Skin of body (tissue), 1 donor: ENCODE measurements at regions not wholly inside any gene's neighbourhood (a gene's known extent, or its start where the extent isn't known, plus 50 kb on each side); places are given as distances from the start of the nearest gene placed in this dataset.
A peak's percentile ranks its signal among the peaks of the same experiment; 100 is the strongest.

Source experiments
- DNase-seq: peaks from one replicate; lab custom pipeline; 2025; lab: John Stamatoyannopoulos, UW

DNA sequence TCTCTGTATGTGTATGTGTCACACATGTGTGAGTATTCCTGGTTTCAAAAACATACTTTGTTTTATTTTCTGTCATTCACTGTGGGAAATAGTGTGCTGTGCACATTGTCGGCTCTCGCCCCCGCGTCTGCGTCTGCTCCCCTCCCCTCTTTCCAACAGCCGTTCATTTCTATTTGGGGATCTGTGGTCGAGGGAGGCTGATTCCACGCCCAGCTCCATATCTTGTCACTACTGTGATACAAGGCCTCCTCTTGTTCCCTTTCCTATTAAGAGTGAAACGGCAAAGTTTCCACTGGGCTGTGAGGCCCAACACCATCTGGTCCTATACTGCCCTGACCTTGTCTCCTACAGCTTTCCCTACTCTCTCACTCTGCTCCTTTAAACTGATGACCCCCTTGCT, 172.5 kb upstream of the LRIG1 start:
- DNase-seq: peak; percentile 73

DNA sequence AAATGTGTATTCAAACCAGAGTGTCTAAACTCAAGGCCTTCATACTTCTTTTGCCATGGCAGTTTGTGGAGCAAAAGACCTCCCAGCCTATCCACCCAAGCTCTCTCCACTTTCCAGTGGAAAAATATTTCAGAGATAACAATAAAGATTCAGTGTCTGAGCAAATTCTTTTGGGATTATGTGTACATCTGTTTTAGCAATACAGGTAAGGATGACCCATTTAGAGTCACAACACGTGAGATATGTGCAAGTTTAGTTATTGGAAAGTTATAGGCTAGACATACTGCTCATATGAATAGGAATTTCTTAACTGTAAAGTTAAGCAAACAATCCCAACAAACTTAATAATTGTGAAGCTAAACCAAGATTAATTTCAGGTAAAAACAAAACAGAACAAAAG, 174.5 kb upstream of the LRIG1 start:
- DNase-seq: no peak

DNA sequence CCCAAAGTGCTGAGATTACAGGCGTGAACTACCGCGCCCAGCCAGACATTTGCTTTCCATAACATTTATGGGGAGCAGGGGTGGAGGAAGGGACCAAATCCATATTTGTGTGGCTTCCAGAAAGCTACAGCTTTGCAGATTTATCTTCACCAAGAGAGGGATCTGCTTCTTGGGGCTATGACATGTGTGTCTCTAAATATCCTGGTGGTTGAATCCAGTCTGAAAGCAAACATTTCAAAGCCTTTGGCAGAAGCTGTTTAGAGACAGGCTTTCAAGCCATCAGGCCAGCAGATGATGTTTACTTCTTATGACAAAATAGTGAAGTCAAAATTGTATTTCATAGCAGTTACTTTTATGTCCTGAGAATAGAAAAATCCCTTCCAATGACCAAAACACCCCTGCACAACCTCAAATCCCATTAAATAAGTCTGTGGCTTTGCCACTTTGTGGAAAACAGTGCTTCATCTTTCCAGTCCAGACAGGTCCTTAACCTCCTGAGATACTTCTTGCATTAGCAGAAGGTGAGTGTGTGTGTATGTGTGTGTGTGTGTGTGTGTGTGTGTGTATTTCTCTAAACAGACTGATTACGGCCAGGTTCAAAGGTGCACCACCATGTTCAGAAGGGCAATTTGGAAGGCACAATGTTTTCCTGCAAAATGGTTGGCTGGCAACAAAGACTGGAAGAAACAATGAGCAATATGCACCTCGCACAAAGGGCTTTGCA, 191.4 kb upstream of the LRIG1 start:
- peak; percentile 94 for DNase-seq

DNA sequence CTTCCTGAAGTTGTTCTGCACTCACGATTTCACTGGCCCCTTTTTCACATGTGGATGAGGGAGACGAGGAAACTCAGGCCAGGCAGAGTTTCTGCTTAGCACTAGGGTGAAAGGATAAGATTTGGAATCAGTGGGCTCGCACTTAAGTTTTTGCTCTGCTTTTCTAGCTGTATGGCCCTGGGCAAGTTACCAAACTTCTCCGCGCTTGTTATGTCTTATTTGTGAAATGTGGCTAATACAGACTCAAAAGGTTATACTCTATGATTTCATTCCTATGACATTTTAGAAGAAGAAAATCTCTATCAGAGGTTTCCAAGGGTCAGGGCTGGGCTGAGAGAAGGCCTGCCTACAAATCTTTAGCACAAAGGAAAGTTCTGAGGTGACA, 191.9 kb upstream of the LRIG1 start:
- DNase-seq: peak; percentile 53

DNA sequence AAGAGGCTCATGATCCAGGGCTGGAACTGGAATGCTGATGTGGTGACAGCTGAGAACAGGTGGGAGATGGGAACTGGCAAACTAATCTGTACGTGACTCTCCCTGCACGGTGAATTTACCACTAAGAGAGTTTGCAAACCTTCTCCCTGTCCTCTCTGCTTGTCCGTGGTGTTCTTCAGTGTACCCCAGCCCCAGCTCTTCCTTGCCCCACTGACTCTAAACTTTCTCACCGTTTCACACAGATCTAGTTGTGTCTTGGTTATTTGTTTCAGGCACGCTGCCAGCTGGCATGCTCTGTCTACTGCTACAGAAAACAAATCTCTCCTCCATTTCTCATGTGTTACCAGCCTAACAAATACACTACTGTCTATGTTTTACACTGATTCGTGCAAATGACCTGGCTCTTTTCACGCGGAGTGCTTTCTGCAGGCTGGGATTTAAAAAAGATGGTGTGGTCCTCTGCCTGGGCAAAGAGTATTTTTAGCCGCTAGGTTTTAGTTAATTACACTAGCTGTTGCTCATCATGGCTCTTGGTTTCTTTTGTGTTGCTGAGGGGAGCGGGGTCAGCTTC, 192.7 kb upstream of the LRIG1 start:
- peak; percentile 70 for DNase-seq

DNA sequence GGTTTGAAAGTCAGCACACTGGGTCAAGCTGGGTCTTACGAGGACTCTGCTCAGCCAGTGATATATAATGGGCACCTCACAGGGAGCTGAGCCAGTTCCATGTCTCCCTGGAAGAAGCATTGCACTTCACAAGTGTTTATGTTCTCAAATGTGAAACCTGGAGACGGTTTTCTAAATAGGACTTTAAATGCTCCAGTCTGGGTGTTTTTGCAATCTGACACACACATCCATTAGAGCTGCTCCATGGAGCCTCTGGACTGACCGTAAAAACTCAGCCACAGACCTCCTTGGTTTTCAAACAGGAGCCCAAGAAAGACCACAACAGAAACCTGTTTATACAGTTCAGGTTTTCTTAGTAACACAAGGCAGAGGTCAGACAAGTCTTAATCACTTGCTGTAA, 201.3 kb upstream of the LRIG1 start:
- no peak for DNase-seq

DNA sequence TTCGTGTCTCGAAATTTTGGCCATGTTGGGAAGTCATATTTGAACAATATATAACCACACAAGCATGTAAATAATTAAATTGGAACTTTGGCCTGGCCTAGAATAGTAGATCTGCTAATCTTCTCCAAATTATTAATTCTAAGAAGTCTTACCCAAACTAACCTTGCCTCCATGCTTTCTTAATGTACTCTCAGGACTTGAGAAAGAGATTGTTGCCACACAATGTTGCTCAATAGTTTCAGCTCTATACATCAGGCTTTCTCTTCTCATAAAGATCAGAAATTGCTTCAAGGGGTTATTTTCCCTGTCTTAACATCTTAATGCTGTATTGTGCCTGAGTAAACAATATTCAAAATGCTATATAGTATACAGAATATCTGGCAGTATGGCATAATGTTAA, 202.7 kb upstream of the LRIG1 start:
- no peak for DNase-seq

DNA sequence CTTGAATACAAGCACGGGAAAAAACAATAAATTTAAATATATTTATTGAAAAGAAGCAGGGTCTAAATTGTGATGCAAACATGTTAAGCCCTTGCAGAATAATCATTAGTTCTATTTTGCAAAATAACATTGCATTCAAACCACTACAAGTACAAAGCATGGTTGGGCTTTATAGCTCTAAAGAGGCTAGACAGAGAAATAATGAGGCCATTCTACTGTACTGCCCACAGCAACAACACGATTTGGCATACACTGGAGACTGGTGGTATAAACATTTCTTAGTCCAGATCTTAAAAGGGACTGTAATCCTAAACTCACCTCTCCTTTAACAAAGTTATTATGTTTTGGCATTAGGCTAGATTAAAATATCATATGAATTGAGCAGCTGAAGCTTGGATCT, 204.3 kb upstream of the LRIG1 start:
- DNase-seq: no peak

DNA sequence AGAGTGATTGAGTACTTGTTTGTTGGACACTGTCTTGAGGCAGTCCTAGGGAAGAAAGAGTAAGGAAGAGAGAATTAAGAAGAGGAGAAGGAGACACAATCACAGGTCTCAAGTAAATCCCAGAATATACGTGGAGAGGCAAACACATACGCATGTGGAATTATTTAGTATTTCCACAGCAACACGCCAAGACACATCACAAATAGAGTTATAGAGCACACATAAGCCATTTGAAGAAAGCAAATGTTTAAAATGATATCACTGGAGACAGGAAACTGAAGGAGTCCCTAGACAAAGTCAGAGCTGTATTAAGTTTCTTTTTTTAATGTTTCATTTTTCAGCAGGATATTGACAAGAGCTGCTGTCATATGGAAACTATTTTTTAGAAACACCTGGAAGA, 206.1 kb upstream of the LRIG1 start:
- DNase-seq: peak; percentile 77

DNA sequence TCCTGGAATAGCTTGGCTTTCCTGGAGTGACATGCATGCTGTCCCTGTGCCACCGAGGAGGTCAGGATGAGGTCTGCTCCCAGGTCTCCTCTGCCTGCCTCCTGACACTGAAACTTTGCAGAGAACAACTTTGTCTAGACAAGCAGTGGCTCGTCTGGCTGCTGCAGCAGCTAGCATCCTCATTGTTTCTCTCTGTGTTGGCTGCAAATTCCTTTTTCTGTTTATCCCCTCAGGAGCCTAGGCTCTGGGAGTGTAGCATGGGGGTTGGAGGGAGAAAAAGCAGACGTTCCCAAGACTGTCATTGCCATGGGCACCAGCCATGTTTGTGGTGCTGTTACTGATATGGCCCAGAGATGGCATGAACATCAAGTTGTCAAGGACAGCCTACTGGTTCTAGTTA, 208.7 kb upstream of the LRIG1 start:
- peak; percentile 7 for DNase-seq

DNA sequence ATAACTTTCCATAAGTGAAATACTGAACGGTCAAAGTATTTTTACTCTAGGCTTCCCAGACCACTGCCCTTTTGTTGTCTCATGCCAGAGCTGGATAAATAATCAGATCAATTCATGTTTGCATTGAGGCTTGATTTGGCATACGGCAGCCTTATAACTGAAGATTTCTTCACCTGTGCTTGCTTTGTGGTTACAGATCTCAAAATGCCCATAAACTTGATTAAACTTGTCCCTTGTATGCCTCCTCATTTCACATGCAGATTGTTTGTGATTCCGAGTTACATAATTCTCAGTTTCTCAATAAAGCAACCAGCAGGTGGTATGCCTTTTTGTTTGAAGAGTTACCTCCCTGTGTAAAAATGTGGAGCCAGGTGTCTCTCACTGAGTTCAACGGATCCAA, 211.4 kb upstream of the LRIG1 start:
- DNase-seq: no peak

DNA sequence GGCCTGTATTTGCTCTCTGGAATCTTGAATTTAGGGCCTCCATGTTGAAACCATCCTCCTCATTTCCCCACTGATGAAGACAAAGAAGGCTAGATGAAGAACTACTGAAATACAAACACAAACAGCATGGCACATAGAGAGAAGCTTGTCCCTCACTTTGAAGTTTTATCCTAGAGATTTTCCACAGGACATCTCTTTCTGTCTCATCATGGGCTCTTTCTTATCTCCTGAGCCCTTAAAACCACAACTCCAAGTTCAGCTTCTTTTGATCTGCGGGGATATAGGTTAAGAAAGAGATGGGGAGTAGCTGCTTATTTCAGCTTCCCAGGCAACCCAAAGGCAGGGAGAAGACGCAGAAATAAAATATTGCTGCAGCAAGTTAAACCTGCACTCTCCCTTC, 213.1 kb upstream of the LRIG1 start:
- no peak for DNase-seq

DNA sequence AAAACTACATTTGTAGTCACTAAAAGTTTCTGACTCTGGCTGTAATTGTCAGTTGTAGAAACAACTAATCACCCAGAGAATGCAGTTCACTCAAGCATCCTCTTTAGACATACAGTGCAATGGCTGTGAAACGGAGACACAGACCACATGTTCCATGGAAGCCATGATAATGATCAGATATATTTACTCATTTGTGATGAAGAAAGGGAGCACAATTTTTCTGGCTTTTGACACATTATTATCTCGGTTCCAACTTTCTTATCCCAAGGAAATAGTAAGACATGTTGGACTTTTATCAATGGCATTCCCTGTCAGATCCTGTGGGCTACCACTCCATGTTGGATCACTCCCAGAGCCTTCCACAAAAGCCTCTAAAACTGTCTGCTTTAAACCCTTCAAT, 215.0 kb upstream of the LRIG1 start:
- DNase-seq: no peak

DNA sequence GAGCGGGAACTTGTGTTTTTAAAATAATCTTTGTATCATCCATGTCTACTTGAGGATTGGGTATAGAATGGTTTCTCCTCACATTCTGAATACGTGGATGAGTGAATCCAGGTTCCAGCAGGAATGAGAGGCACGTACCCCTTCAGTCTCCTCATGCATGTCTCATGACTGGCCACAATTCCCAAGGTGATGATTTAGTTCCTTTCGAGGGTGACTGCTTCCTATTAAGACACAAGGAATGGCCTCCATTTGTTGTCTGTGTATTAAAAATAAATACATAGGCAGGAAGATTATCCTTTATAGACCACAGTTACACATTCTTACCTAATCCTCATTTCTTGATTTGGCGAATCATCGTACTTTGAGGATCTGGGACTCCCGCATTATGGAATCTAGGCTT, 217.0 kb upstream of the LRIG1 start:
- DNase-seq: no peak

DNA sequence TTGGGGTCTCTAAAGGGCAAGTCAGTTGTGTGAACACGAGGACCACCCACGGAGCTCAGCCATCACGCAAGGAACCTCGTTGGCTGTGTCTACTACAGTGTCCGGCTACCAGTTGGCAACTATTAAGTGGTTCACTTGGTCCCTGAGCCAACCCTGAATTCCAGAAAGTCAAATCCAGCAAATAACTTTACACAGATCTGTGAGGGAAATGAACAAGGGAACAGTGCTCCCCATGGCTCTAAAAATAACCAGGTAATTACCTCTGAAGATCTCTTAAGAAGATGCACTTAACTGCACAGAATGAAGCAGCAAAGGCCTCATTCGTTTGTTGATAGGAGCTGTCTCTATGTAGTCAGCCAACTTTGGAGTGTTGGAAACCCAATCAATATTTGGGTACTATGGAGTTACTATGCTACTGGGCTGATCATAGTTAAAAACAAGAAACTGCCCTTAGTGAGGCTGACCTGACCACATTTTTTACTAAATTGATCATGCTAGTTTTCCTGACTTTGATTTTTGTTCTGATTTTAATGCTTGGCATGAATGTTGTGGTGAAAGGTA, 219.1 kb upstream of the LRIG1 start:
- DNase-seq: no peak

DNA sequence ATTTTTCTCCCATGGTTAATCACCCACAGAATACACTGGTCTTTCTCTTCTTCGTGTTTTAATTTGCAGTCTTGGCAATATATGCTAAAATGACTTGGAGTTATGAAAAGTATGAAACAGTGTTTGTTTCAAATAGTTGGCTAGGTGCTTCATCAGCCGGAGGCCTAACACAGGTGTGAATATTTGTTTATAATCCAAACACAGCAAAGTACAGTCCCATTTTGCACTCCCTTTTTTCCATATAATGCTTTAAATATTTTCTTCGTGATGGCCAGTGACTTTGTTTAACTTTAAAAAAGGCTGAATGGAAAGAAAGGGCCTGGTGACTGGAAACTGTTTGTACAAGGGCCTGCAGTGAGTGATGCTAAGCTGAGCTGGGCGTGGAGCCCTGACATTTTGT, 219.7 kb upstream of the LRIG1 start:
- DNase-seq: no peak

DNA sequence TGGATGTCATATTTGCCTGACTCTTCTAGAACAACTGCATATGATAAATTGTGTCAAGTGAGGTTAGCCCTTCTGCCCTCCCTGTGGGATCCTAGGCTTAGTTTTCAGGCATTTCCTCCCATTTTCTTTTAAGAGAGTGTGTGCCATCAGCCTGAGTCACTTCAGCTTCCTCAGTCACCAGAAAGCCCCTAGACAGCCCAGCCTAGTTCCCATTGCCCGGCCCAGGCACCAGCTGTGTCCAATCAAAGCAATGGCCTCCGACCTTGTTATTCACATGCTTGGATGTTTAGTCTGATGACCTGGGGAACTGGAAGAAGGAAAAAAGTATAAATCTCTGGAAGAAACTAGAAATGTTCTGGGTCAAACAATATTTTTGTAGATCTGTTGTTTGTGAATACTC, 221.9 kb upstream of the LRIG1 start:
- DNase-seq: no peak

DNA sequence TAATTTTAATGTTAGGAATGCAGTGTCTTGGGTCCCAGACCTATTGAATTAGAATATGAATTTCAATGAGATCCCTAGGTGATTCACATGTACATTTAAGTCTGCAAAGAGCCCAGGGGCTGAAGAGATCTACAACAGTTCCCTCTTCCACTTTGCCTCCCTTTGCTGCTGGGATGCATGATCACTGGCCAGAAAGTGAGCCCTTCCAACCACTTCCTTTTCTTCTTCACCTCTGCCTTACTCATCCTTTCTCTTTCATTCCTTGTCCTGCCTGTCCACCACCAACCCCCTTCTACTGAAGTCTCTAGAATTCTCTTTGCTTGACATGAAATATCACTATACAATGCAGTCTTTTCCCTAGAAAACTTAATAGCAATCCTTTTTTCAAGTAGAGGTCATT, 222.4 kb upstream of the LRIG1 start:
- DNase-seq: no peak

DNA sequence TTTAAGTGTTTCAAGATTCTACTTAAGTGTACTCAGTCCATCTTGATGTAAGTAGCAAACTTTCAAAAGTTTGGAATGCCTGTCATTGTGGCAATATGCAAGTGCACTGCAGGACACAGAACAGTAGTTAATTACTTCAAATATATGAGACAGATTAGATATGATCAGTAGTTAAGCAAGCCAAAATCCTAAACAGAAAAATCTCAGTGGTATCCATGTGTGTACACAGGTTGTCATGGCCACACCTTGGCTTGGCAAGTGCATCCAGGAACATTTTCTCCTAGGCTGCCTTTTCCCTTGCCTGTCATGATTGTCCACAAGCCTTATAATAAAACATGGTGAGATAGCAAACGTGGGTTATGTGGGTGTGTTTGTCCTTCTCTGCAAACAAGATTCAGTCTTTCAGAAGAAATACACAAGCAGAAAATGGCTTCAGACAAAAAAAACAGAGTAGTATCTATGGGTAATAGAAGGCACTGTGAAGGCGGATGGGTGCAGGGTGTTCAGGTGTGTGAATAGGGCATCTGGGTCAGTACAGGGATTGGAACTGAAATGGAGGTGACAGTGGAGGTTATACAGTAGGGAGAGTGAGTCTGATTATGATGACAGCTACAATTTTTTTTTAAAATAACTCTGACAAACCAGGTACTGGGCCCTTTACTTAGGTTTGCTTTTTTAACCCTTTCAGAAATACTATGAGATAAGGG, 229.0 kb upstream of the LRIG1 start:
- no peak for DNase-seq

DNA sequence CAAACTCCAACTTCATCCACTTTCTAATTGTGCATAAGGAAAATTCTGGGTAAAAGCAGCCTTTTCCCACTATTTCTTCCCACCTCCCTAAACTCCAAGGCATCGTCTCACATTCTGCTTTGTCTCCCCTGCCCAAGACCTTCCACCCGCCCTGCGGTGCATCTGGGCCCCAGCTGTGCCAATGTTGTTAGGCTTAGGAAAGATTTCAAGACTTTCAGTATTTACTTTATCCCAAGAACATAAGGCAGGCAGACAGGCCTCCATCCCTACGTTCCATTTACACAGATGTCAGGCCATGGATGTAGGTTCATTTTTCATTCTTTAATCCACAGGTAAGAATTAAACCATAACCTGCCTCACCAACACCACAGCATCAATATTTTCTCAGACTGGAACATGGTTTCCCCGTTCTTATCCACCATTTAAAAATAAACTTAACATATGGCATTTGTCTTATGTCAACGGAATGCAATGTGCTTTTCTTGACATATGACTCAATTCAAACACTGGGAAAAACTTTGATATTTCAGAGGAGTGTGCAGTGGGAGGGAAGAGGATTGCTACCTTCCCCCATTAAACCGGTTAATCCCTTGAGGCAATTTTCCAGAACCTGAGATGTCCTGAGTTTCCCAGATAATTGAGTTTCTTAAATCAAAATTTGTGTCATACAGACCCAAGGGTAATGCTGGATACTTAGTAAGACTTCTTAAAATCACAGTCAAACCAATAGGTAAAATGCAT, 238.0 kb upstream of the LRIG1 start:
- DNase-seq: peak; percentile 75

DNA sequence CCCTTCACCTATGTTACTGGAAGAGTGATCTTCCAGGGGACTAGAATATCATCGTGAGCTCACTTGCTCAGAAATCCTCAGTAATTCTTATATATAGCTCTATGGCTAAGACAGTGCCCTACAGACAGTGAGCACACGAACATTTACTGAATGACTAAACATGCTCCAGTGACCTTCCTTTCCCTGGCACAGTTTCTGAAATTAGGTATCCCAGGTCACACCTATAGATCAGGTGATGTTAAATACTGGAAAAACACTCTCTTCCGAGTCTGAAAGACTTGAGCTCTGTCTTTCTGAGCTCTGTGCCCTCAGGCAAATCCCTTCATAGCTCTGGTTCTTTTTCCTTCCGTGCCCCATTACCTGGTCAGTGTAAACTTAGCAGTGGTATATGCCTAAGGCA, 239.4 kb upstream of the LRIG1 start:
- DNase-seq: no peak

DNA sequence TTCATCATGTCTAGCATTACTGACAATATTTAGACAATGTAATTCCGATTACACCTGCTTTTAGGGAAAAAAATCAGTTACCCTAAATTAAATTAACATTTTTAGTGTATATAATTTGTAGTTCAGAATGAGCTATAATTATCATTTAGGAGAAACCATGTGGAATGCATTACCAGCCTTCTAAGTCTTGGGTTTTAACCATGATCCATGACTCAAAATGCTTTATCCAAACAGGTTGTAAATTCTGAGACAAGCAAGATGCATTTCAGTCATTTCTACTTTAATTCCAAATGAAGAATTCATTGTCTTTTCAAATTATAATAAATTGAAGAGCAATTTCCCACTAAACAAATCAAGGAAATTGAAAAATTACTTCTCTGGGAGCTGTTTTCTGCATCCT, 243.7 kb upstream of the LRIG1 start:
- no peak for DNase-seq
